HepG2 (cell line): ENCODE measurements at regions not wholly inside any gene's neighbourhood (a gene's known extent, or its start where the extent isn't known, plus 50 kb on each side); places are given as distances from the start of the nearest gene placed in this dataset.

ENCODE experiments used
- ATAC-seq: fragments of 200-7000 bp; cut with Tn5 transposase; 3 replicates; pipeline ENCODE4 v1.9.1; 2020; ENCODE audit warnings: mild to moderate bottlenecking, moderate library complexity
- BruUV-seq: library from RNA; stranded (reverse); fragments of 400-500 nt; replicated peaks from 2 replicates; lab custom pipeline; 2021; lab: Mats Ljungman, UMichigan
- CTCF ChIA-PET: fragments of 300-600 bp; formaldehyde crosslinking; extraction: SDS; loops from one replicate; lab custom pipeline; 2021; ENCODE audit warnings: low total read pairs, inconsistent platforms, low intra/inter-chr PET ratio; lab: Yijun Ruan, JAX
- POLR2A ChIA-PET: fragments of 350-600 bp; sonication (Branson Sonifier 250); formaldehyde crosslinking; loops from one replicate; lab custom pipeline; 2020; ENCODE audit warnings: antibody characterized with exemption, inconsistent platforms; lab: Yijun Ruan, JAX
- DNase-seq: peaks from one replicate; pipeline ENCODE4 v3.0.0-alpha.2; 2015; ENCODE audit warnings: low spot score
- FAIRE-seq: peaks from 3 replicates; lab custom pipeline; 2011; peaks lifted over from hg19 to GRCh38; lab: Jason Lieb, UNC
- H2AFZ ChIP-seq: one replicate; pipeline ENCODE4 v1.6.1; 2011; ENCODE audit warnings: low read length, inconsistent platforms
- H3K27ac ChIP-seq: fragments of 300-600 bp; 3 replicates; pipeline ENCODE4 v1.8.0; 2011; ENCODE audit warnings: mixed run types, mild to moderate bottlenecking, mixed read lengths, low read length, inconsistent platforms; ENCODE audit not compliant: insufficient read depth; ENCODE audit errors: extremely low read length
- H3K27me3 ChIP-seq, 2 experiments: fragments of 200-600 bp in 1 of 2; 2 replicates in 1 of 2; 3 replicates in 1 of 2; pipeline versions ENCODE4 v1.6.0 to v1.8.0; 2011; ENCODE audit warnings: low read length in 2 of 2, mild to moderate bottlenecking in 2 of 2, moderate library complexity in 2 of 2, inconsistent platforms in 1 of 2; ENCODE audit not compliant: insufficient read depth in 2 of 2, control insufficient read depth in 1 of 2
- H3K36me3 ChIP-seq, 2 experiments: fragments of 200-600 bp in 1 of 2; replicated peaks in 1 of 2; 2 replicates in 1 of 2; 3 replicates in 1 of 2; pipeline versions ENCODE4 v1.5.1 to v1.8.0; 2011; ENCODE audit warnings: low read length in 2 of 2, inconsistent platforms in 1 of 2; ENCODE audit not compliant: insufficient read depth in 2 of 2, control insufficient read depth in 1 of 2
- H3K4me1 ChIP-seq: 2 replicates; pipeline ENCODE4 v1.5.1; 2012; ENCODE audit warnings: low read length, inconsistent platforms; ENCODE audit not compliant: insufficient read depth
- H3K4me2 ChIP-seq: 2 replicates; pipeline ENCODE4 v1.6.0; 2011; ENCODE audit warnings: low read depth, low read length, inconsistent platforms
- H3K4me3 ChIP-seq, 3 experiments: fragments of 200-600 bp in 1 of 3; sonication (generic), shearing (Covaris generic) in 1 of 3; replicated peaks in 1 of 3; 2 replicates each; pipeline ENCODE4 v1.5.1; 2011 to 2016; ENCODE audit warnings: low read length in 3 of 3, inconsistent platforms in 2 of 3, low read depth in 2 of 3, mild to moderate bottlenecking in 2 of 3, control low read depth in 1 of 3, mixed read lengths in 1 of 3; ENCODE audit not compliant: insufficient read depth in 1 of 3
- H3K79me2 ChIP-seq: one replicate; pipeline ENCODE4 v1.6.1; 2011; ENCODE audit warnings: low read length, inconsistent platforms; ENCODE audit not compliant: insufficient read depth
- H3K9ac ChIP-seq: 2 replicates; pipeline ENCODE4 v1.6.0; 2011; ENCODE audit warnings: mild to moderate bottlenecking, low read depth, low read length, inconsistent platforms; ENCODE audit not compliant: insufficient read depth
- H3K9me3 ChIP-seq: 2 replicates; pipeline ENCODE4 v1.5.1; 2012; ENCODE audit warnings: mild to moderate bottlenecking, low read length
- H4K20me1 ChIP-seq: 2 replicates; pipeline ENCODE4 v1.6.0; 2011; ENCODE audit warnings: inconsistent platforms, mild to moderate bottlenecking, low read length, moderate library complexity; ENCODE audit not compliant: insufficient read depth
- BHLHE40 ChIP-seq: IDR thresholded peaks from 2 replicates; pipeline ENCODE4 v1.6.1; 2011; ENCODE audit warnings: low read length, improper control_type of control experiment
- SP4 ChIP-seq: sonication (generic); formaldehyde crosslinking; IDR thresholded peaks from 2 replicates; pipeline ENCODE4 v1.8.1; 2023; ENCODE audit warnings: mild to moderate bottlenecking, missing genetic modification reagents
- ZFYVE20 ChIP-seq: sonication (generic); formaldehyde crosslinking; IDR thresholded peaks from 2 replicates; pipeline ENCODE4 v1.8.0; 2023; ENCODE audit warnings: low read depth, mild to moderate bottlenecking, moderate library complexity, missing genetic modification reagents, borderline replicate concordance
- ZNF20 ChIP-seq: sonication (generic); formaldehyde crosslinking; IDR thresholded peaks from 2 replicates; pipeline ENCODE4 v1.4.0; 2020; ENCODE audit warnings: mild to moderate bottlenecking, moderate library complexity, missing genetic modification reagents
- ZNF619 ChIP-seq: sonication (generic); formaldehyde crosslinking; IDR thresholded peaks from 2 replicates; pipeline ENCODE4 v1.4.0; 2020; ENCODE audit warnings: mild to moderate bottlenecking, missing genetic modification reagents
- WGBS: methylation state at CpG from one replicate; pipeline ENCODE4 v1.1.6; 2017; ENCODE audit warnings: low lambda C conversion rate; 5-methylcytosine and 5-hydroxymethylcytosine counted together
- in situ Hi-C: cut with HindIII; loops from 2 replicates; pipeline ENCODE4 v1.10.0; 2017; ENCODE audit warnings: low pct_unique_long_range_greater_than_20kb; ENCODE audit not compliant: extremely low pct_ligation_motif_present
- intact Hi-C: fragments of 100-400 bp; cut with micrococcal nuclease; formaldehyde crosslinking; loops from one replicate; pipeline ENCODE4 v1.10.0; 2022; ENCODE audit not compliant: unreplicated experiment

GRCh38 chr13:110023729-110024644 lies 237.6 kb upstream of the IRS2 start:
- H3K4me1 ChIP-seq = no peaks in the 10 kb centered on the region
- no peaks in the 10 kb centered on the region for H3K79me2 ChIP-seq
- no peak overlapping the region for H2AFZ ChIP-seq
- no peak overlapping the region for H3K9ac ChIP-seq
- FAIRE-seq = no peak
- no peak overlapping the region for H3K27ac ChIP-seq
- POLR2A ChIA-PET = no interaction called here
- H4K20me1 ChIP-seq = no peaks in the 10 kb centered on the region
- H3K27me3 ChIP-seq = no peaks in the 10 kb centered on the region; a peak in 1 of 5 replicates
- no peak overlapping the region for H3K4me2 ChIP-seq
- no peak for TF ChIP-seq BHLHE40
- TF ChIP-seq ZNF20 = no peak
- no peak for TF ChIP-seq ZFYVE20
- no peak for TF ChIP-seq ZNF619
- TF ChIP-seq, all 625 proteins: peak for 0
- DNase-seq = no peak
- Histone ChIP-seq H3K4me3 (no peak overlapping the region), H3K9me3 (no peaks in the 10 kb centered on the region), H3K36me3 (no peaks in the 10 kb centered on the region)
- CTCF ChIA-PET = no interaction called here
- in situ Hi-C loops = no loop called here
- intact Hi-C loops = no loop called here
- BruUV-seq = no TSS peak
- no peak for ATAC-seq
- WGBS = 33% methylated on average over 11 of the region's 14 CpGs

GRCh38 chr13:110018009-110018408 lies 231.6 kb upstream of the IRS2 start:
- no peak overlapping the region for H3K9ac ChIP-seq
- no peak overlapping the region for H3K4me2 ChIP-seq
- no peaks in the 10 kb centered on the region for H3K27me3 ChIP-seq
- 71% methylated on average over 1 of the region's 11 CpGs for WGBS
- H3K79me2 ChIP-seq = no peaks in the 10 kb centered on the region
- CTCF ChIA-PET = no interaction called here
- H3K9me3 ChIP-seq = no peaks in the 10 kb centered on the region
- H2AFZ ChIP-seq = no peak overlapping the region
- intact Hi-C loops (no loop called here), in situ Hi-C loops (no loop called here)
- H3K4me3 ChIP-seq = no peak overlapping the region
- no TSS peak for BruUV-seq
- FAIRE-seq (no peak), DNase-seq (no peak), ATAC-seq (no peak)
- H3K4me1 ChIP-seq = no peaks in the 10 kb centered on the region
- no peak for TF ChIP-seq SP4 (CRISPR knock-in tag)
- POLR2A ChIA-PET = no interaction called here
- H4K20me1 ChIP-seq = no peaks in the 10 kb centered on the region
- H3K36me3 ChIP-seq = no peaks in the 10 kb centered on the region
- no peak overlapping the region for H3K27ac ChIP-seq
